Esophagus squamous epithelium (tissue), 4 donors: ENCODE measurements at regions not wholly inside any gene's neighbourhood (a gene's known extent, or its start where the extent isn't known, plus 50 kb on each side); places are given as distances from the start of the nearest gene placed in this dataset.
"Not testable (repeated sequence)": the region's sequence is repeated elsewhere in the genome, so short reads cannot be mapped to it uniquely, and the experiment has no call there.

Source experiments
- CTCF ChIP-seq, 6 experiments: fragments of 450-650 bp in 4 of 6; fragments of 200-600 bp in 2 of 6; sonication (generic) in 2 of 6; IDR thresholded peaks; one replicate each; pipeline ENCODE4 v1.5.1; 2016 to 2019; ENCODE audit warnings: antibody characterized with exemption in 6 of 6, mild to moderate bottlenecking in 4 of 6, moderate library complexity in 4 of 6
- POLR2A ChIP-seq, 4 donors: fragments of 450-650 bp; IDR thresholded peaks; one replicate each; pipeline ENCODE4 v1.6.1; 2017; ENCODE audit warnings: antibody characterized with exemption in 4 of 4, mild to moderate bottlenecking in 4 of 4, moderate library complexity in 3 of 4

- TF ChIP-seq CTCF, POLR2A (IDR thresholded peaks at IDR 0.05): not testable (repeated sequence)
These were observed 156.5 kb upstream of the CCNG1 start for GRCh38 chr5:163280897-163281296.
